OCI-LY1 (cell line): ENCODE measurements at regions not wholly inside any gene's neighbourhood (a gene's known extent, or its start where the extent isn't known, plus 50 kb on each side); places are given as distances from the start of the nearest gene placed in this dataset.

Experiments
- EZH2 ChIP-seq: fragments of 200-600 bp; sonication (generic), shearing (Covaris generic); IDR thresholded peaks from 2 replicates; pipeline ENCODE4 v1.8.0; 2017; ENCODE audit warnings: borderline replicate concordance, mixed run types, mild to moderate bottlenecking, antibody characterized with exemption, low read length, moderate library complexity, mixed read lengths
- TF ChIP-seq, protein P1 (sequence below): fragments of 200-600 bp; sonication (generic), shearing (Covaris generic); IDR thresholded peaks from 2 replicates; pipeline ENCODE4 v1.5.1; 2017; ENCODE audit warnings: mild to moderate bottlenecking, antibody characterized with exemption, low read length, moderate library complexity, mixed read lengths

DNA sequence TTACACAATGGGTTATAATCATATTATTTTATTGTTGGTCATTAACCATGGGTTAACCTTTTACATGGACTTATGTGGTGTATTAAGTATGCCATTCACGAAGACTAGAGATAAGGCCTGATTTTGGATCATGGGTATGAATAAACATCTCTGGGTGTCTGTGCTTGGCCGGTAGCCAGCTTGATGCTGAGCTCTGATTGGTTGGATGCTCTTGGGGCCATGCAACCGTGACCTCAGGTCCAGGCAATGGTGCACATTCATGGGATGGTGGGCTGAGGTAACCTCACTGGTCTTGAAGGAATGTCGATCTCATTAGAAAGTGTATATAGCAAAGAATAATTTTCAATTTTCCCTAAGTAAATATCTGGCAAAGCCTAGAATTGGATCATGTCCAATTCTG, 158.2 kb upstream of the IL12B start:
- TF ChIP-seq, protein P1, sequence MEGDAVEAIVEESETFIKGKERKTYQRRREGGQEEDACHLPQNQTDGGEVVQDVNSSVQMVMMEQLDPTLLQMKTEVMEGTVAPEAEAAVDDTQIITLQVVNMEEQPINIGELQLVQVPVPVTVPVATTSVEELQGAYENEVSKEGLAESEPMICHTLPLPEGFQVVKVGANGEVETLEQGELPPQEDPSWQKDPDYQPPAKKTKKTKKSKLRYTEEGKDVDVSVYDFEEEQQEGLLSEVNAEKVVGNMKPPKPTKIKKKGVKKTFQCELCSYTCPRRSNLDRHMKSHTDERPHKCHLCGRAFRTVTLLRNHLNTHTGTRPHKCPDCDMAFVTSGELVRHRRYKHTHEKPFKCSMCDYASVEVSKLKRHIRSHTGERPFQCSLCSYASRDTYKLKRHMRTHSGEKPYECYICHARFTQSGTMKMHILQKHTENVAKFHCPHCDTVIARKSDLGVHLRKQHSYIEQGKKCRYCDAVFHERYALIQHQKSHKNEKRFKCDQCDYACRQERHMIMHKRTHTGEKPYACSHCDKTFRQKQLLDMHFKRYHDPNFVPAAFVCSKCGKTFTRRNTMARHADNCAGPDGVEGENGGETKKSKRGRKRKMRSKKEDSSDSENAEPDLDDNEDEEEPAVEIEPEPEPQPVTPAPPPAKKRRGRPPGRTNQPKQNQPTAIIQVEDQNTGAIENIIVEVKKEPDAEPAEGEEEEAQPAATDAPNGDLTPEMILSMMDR, result no peak
- TF ChIP-seq EZH2, result no peak
